ENCODE measurements at regions not wholly inside any gene's neighbourhood (a gene's known extent, or its start where the extent isn't known, plus 50 kb on each side); places are given as distances from the start of the nearest gene placed in this dataset.
A peak's percentile ranks its signal among the peaks of the same experiment; 100 is the strongest.

DNA sequence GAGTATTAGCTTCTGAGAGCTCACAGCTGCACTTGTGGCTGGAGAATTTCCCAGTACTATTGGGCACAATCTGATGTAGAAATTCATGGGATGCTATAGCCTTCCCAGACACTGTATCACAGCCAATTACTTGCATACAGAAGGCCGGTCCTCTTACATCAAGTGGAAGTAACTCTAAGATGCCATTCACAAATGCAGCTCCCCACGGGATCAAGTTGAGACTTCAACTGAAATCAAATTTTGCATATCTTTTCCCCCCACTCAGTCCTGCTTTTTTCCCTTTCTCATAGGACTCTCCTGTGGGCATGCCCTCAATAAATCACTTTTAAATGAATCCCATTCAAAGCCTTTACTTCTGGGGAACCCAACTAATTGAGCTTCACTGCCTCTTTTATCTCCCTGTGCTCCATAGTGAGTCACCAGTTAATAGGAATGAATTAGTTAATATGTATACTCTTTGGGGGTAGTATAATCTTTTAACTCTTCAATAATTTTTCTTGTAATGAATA is 1970.8 kb downstream of the OLFM4 start:
- H3K18ac ChIP-seq (ENCODE audit: extremely low read depth, low read length) = peak overlapping the region; percentile 60
- H3K9me3 ChIP-seq (ENCODE audit: insufficient read depth in 2 of 2, low read depth in 1 of 2, low read length in 1 of 2) = peaks cover 11 to 19% of the 10 kb centered on the region in 2 experiments
- peak overlapping the region; percentile 69; the same call in 1 of the 2 replicates for H2BK5ac ChIP-seq (ENCODE audit: low read depth, low read length)
- H3K79me1 ChIP-seq (ENCODE audit: low read depth, low read length) = no peaks in the 10 kb centered on the region
- H2BK15ac ChIP-seq (ENCODE audit: low read length) = no peak overlapping the region
- 78% methylated on average over 2 of the region's 2 CpGs; no CpG with 5 or more reads in 1 of the 2 experiments for WGBS, 2 experiments (ENCODE audit: extremely low coverage in 1 of 2, insufficient coverage in 1 of 2, insufficient read length in 1 of 2, insufficient replicate concordance in 2 of 2, low coverage in 1 of 2, low lambda C conversion rate in 2 of 2, missing lambda C conversion rate in 1 of 2)
- no peak overlapping the region for H4K8ac ChIP-seq (ENCODE audit: extremely low read depth, insufficient read depth, low read length)
- H4K5ac ChIP-seq (ENCODE audit: insufficient read length, low read depth, low read length) = peak overlapping the region; percentile 64
- ChIA-PET CTCF (ENCODE audit: partially characterized antibody) (interaction anchor here (0.8 to 1.7 kb wide), 4 partner anchors 11 to 117 kb away, joined by 3 to 6 read pairs (median 4); no protein-coding TSS in a partner anchor), POLR2A (ENCODE audit: partially characterized antibody) (interaction anchor here (0.7 kb wide), 1 partner anchor 52 kb away, joined by 3 read pairs; no protein-coding TSS in a partner anchor)
- H3K36me3 ChIP-seq (ENCODE audit: control insufficient read depth in 2 of 4, insufficient read depth in 4 of 4, low read length in 3 of 4) = peaks cover 0 to 21% (median 9%) of the 10 kb centered on the region in 4 experiments; a peak in 3 of 8 replicates
- no peak for FAIRE-seq
- H2BK20ac ChIP-seq (ENCODE audit: low read length) = peak overlapping the region; percentile 91
- no peak for DNase-seq (ENCODE audit: low read depth in 1 of 2, low spot score in 2 of 2)
- no peaks in the 10 kb centered on the region for H3K27me3 ChIP-seq (replicated peaks in 1 of 4; ENCODE audit: control insufficient read depth in 3 of 4, extremely low read depth in 1 of 4, insufficient read depth in 3 of 4, low read length in 3 of 4)
- no peak overlapping the region for H3K14ac ChIP-seq (ENCODE audit: insufficient read length)
- peak overlapping the region; percentile 96 for H3K4ac ChIP-seq (replicated peaks; ENCODE audit: insufficient read length, low read depth, low read length)
- H2AK5ac ChIP-seq (ENCODE audit: low read depth, low read length) = no peak overlapping the region
- H2BK120ac ChIP-seq (replicated peaks; ENCODE audit: low read depth, low read length) = peak overlapping the region; percentile 98
- no peak overlapping the region for H2AFZ ChIP-seq (ENCODE audit: low read length)
- peaks cover 0 to 21% (median 16%) of the 10 kb centered on the region in 4 experiments; a peak in 6 of 7 replicates for H3K4me1 ChIP-seq (replicated peaks in 1 of 4; ENCODE audit: control insufficient read depth in 3 of 4, insufficient read depth in 4 of 4, low read length in 3 of 4)
- H4K20me1 ChIP-seq (replicated peaks in 1 of 2; ENCODE audit: control insufficient read depth in 1 of 2, insufficient read depth in 2 of 2, low read length in 2 of 2) = no peaks in the 10 kb centered on the region
- no peak overlapping the region for H3K23ac ChIP-seq (ENCODE audit: insufficient read length)
- H3K56ac ChIP-seq (replicated peaks; ENCODE audit: insufficient read length, low read depth, low read length) = no peak overlapping the region
- H3K79me2 ChIP-seq (ENCODE audit: control insufficient read depth in 1 of 2, insufficient read depth in 2 of 2, low read length in 2 of 2) = no peaks in the 10 kb centered on the region
- no peaks in the 10 kb centered on the region for H3K23me2 ChIP-seq (ENCODE audit: low read depth, low read length)
- no peak overlapping the region; a peak in 1 of 4 replicates for H3K4me2 ChIP-seq (ENCODE audit: insufficient read depth in 1 of 2, low read depth in 2 of 2, low read length in 2 of 2)
- no peak overlapping the region for H3K27ac ChIP-seq (ENCODE audit: low read depth, low read length)
- no peak overlapping the region for H3K9ac ChIP-seq (replicated peaks in 1 of 4; ENCODE audit: extremely low read depth in 1 of 4, low read depth in 3 of 4, low read length in 3 of 4)
- H4K91ac ChIP-seq (replicated peaks; ENCODE audit: insufficient read length, low read length) = peak overlapping the region; percentile 86
- H3K4me3 ChIP-seq (ENCODE audit: extremely low read depth in 1 of 4, insufficient read depth in 2 of 4, low read depth in 3 of 4, low read length in 4 of 4) = no peak overlapping the region
- H2BK12ac ChIP-seq (ENCODE audit: low read depth, low read length) = no peak overlapping the region
- TF ChIP-seq FOSL1 (IDR thresholded peaks at IDR 0.05; ENCODE audit: insufficient read depth, low read depth, low read length) (no peak), RNF2 (IDR thresholded peaks at IDR 0.05; ENCODE audit: borderline replicate concordance, low read depth, low read length, missing control alignments, poor library complexity, severe bottlenecking) (no peak), EGR1 (IDR thresholded peaks at IDR 0.05; ENCODE audit: borderline replicate concordance, low read depth, low read length) (no peak), NRF1 (IDR thresholded peaks at IDR 0.05; ENCODE audit: low read depth, low read length) (no peak), BACH1 (IDR thresholded peaks at IDR 0.05; ENCODE audit: low read length) (no peak), POLR2A (IDR thresholded peaks at IDR 0.05; ENCODE audit: control extremely low read depth in 1 of 2, low read depth in 2 of 2, low read length in 2 of 2) (no peak), RFX5 (IDR thresholded peaks at IDR 0.05; ENCODE audit: borderline replicate concordance, low read depth, low read length) (no peak), KDM4A (IDR thresholded peaks at IDR 0.05; ENCODE audit: low read depth, low read length, severe bottlenecking) (no peak), TAF1 (IDR thresholded peaks at IDR 0.05; ENCODE audit: low read depth, low read length) (no peak), POLR2AphosphoS5 (IDR thresholded peaks at IDR 0.05; ENCODE audit: low read depth, low read length) (no peak), SIX5 (IDR thresholded peaks at IDR 0.05; ENCODE audit: low read depth, low read length) (no peak), RXRA (IDR thresholded peaks at IDR 0.05; ENCODE audit: insufficient read depth, low read depth, low read length) (no peak), EZH2 (IDR thresholded peaks at IDR 0.05; ENCODE audit: low read depth, low read length, severe bottlenecking) (no peak), NANOG (IDR thresholded peaks at IDR 0.05; ENCODE audit: insufficient read depth, low read depth, low read length, poor library complexity, severe bottlenecking) (no peak)

Measured in H1 (cell line).